Ishikawa (cell line): ENCODE measurements at regions not wholly inside any gene's neighbourhood (a gene's known extent, or its start where the extent isn't known, plus 50 kb on each side); places are given as distances from the start of the nearest gene placed in this dataset.

Source experiments
- CEBPB ChIP-seq: IDR thresholded peaks from 2 replicates; pipeline ENCODE4 v1.6.1; 2012
- CREB1 ChIP-seq: IDR thresholded peaks from 2 replicates; pipeline ENCODE4 v1.6.1; 2012; ENCODE audit warnings: low read depth
- EGR1 ChIP-seq: IDR thresholded peaks from 2 replicates; pipeline ENCODE4 v1.6.1; 2012
- FOXM1 ChIP-seq: IDR thresholded peaks from 2 replicates; pipeline ENCODE4 v1.6.1; 2012; ENCODE audit warnings: low read depth, borderline replicate concordance
- NFIC ChIP-seq: IDR thresholded peaks from 2 replicates; pipeline ENCODE4 v1.6.1; 2012
- RAD21 ChIP-seq: IDR thresholded peaks from 2 replicates; pipeline ENCODE4 v1.6.1; 2012; ENCODE audit warnings: low read depth
- TAF1 ChIP-seq: IDR thresholded peaks from 2 replicates; pipeline ENCODE4 v1.6.1; 2012; ENCODE audit warnings: low read depth, mild to moderate bottlenecking
- TCF12 ChIP-seq: IDR thresholded peaks from 2 replicates; pipeline ENCODE4 v1.6.1; 2012; ENCODE audit warnings: low read depth
- TEAD4 ChIP-seq: IDR thresholded peaks from 2 replicates; pipeline ENCODE4 v1.6.1; 2012
- YY1 ChIP-seq: IDR thresholded peaks from 2 replicates; pipeline ENCODE4 v1.6.1; 2012; ENCODE audit warnings: low read depth
- ZBTB7A ChIP-seq: IDR thresholded peaks from 2 replicates; pipeline ENCODE4 v1.6.1; 2012; ENCODE audit warnings: low read depth
- TF ChIP-seq, protein P1 (sequence below): IDR thresholded peaks from 2 replicates; pipeline ENCODE4 v1.6.1; 2012
- TF ChIP-seq, protein P2 (sequence below): IDR thresholded peaks from 2 replicates; pipeline ENCODE4 v1.6.1; 2012; ENCODE audit warnings: low read depth, mild to moderate bottlenecking

DNA sequence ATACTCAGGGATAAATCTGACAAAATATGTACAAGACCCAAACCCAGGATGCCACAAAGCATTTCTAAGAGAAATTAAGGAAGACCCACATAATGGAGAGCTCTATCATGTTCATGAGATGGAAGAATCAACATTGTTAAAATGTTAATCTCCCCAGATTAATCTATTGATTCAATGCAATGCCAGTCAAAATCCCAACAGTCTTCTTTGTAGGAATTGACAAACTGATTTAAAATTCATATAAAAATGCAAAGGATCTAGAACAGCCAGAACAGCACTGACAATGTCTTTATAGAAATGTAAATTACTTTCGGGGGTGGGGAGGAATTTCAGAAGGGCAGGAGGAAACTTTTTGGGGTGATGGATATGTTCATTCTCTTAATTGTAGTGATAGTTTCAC, 281.6 kb upstream of the SEMA6A start:
- TF ChIP-seq NFIC, result no peak
- TF ChIP-seq ZBTB7A, result no peak
- no peak for TF ChIP-seq CEBPB
- TF ChIP-seq, protein P1, sequence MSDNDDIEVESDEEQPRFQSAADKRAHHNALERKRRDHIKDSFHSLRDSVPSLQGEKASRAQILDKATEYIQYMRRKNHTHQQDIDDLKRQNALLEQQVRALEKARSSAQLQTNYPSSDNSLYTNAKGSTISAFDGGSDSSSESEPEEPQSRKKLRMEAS, result no peak
- TF ChIP-seq RAD21, result no peak
- TF ChIP-seq, protein P2, sequence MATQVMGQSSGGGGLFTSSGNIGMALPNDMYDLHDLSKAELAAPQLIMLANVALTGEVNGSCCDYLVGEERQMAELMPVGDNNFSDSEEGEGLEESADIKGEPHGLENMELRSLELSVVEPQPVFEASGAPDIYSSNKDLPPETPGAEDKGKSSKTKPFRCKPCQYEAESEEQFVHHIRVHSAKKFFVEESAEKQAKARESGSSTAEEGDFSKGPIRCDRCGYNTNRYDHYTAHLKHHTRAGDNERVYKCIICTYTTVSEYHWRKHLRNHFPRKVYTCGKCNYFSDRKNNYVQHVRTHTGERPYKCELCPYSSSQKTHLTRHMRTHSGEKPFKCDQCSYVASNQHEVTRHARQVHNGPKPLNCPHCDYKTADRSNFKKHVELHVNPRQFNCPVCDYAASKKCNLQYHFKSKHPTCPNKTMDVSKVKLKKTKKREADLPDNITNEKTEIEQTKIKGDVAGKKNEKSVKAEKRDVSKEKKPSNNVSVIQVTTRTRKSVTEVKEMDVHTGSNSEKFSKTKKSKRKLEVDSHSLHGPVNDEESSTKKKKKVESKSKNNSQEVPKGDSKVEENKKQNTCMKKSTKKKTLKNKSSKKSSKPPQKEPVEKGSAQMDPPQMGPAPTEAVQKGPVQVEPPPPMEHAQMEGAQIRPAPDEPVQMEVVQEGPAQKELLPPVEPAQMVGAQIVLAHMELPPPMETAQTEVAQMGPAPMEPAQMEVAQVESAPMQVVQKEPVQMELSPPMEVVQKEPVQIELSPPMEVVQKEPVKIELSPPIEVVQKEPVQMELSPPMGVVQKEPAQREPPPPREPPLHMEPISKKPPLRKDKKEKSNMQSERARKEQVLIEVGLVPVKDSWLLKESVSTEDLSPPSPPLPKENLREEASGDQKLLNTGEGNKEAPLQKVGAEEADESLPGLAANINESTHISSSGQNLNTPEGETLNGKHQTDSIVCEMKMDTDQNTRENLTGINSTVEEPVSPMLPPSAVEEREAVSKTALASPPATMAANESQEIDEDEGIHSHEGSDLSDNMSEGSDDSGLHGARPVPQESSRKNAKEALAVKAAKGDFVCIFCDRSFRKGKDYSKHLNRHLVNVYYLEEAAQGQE, result no peak
- no peak for TF ChIP-seq YY1
- TF ChIP-seq TEAD4, result no peak
- TF ChIP-seq TAF1, result no peak
- TF ChIP-seq FOXM1, result no peak
- no peak for TF ChIP-seq EGR1
- no peak for TF ChIP-seq CREB1
- TF ChIP-seq TCF12, result no peak
